Activated CD4-positive, CD25-positive, alpha-beta regulatory T cell treated with anti-CD3 and anti-CD28 coated beads, Interleukin-2, amount 50 U/mL, for 16 hours (primary cell): ENCODE measurements at regions not wholly inside any gene's neighbourhood (a gene's known extent, or its start where the extent isn't known, plus 50 kb on each side); places are given as distances from the start of the nearest gene placed in this dataset.

Experiments
- DNase-seq: peaks from one replicate; pipeline ENCODE4 v3.0.0-alpha.2; 2020; ENCODE audit warnings: low read depth, low spot score

DNA sequence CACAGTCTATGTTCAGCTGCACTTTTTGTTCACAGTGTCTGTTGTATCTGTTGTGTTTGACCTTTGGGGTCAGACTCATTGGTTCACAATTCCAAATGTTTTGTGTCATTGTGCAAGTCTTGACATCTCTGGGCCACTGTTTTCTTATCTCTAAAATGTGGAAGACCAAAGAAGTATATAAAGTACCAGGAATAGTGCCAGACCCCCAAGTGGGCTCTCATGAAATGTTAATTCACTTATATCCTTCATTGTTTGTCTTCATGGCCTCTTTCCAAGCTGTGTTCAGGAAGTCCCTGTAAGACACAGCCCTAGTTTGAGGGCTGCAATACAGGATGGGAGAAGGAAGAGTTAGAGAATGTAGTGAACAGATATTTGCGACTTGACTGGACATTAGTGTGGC, 468.3 kb upstream of the BOD1L1 start:
- DNase-seq: no peak

DNA sequence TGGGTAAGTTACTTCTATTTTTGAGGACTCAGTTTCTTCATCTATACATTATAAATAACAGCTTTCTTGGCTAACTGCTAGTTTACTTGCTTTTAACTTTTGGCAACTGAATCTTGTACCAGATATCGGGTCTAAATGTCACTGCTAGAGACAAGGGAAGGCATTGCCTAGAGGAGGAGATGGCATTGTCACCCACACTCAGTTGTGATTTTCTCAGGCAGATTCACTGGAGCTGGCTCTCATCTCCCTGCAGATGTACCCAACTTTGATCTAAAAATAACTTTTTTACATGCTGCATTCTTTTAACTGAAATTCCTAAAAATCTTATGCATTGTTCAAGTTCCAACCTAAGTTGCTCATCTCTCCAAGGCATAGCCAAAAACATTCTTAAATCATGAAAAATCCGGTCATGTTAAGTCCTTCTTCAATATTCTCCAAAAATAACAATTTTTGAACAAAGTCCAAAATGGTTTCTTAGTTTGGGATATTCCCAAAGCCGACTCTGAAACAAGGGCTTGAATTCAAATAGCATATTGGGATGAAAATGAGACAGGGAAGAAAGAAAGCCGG, 469.0 kb upstream of the BOD1L1 start:
- no peak for DNase-seq

DNA sequence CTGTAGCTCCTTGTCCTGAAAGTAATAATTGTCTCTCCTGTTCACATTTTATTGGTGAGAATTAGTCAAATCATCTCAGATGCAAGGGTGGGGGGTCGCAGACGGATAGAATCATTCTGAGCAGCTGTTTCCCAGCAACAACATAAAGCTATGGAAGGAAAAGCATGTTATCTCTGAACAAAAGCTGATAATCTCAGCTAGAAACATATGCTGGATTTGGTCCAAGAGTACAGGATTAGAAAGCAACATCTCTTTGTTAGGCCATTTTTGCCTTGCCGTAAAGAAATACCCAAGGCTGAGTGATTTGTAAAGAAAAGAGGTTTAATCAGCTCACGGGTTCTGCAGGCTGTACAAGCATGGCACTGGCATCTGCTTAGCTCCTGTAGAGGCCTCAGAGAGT, 472.8 kb upstream of the BOD1L1 start:
- DNase-seq: no peak

DNA sequence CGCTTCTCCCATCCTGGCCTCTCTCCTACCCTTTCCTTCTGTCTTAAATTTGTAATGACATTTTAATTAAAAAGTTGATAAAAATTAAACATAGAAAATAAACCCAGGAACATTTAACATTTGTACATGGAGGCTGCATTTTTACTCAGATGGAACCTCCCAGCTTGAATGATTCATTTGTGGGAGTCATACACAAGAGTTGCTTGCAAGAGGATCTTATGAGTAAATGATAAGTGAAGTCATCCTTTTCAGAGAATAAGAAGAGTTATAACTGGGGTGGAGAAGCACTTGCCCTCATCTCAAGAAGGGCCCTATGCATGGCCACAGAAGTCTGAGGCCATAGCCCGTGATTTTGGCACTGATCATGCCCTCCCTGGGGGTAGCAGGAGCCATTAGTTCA, 482.9 kb upstream of the BOD1L1 start:
- DNase-seq: no peak

DNA sequence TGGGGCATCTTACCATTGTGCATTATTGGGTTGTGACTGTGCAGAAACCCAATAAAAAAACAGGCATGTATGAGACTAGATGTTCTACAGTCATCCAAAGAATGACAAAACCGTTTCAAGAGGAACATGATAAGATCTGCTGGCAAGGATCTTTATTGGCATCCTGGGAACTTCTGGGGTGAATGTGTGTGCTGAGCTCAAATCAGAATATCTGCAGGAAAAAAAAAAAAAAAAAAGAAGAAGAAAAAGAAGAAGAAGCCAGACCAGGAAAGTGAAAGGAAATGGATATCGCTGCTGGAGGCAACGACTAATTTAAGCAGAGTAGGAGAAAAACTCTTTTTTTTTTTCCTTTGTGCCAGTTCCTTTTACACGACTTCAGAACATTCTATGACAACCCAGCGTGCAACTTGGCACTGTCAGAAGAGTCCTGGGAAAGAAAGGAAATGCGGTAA, 484.2 kb upstream of the BOD1L1 start:
- no peak for DNase-seq

DNA sequence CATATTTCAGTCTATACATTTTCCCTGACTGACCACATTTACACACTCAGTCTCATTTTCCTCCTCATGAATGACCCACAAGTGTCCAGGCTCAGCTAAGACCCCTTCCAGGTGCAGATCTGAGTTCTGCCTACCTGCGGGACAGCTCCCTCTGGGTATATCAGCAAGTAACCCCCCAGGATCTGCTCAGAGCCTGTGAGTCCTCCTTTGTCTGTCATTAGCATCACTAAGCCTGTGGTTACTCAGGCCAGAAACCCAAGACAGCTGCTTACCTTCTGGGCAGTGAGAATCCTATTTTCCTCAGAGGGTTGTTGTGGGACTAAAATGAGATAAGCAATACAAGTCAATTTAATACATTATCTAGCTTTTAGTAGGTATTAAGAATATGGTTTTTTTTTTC, 487.6 kb upstream of the BOD1L1 start:
- no peak for DNase-seq

DNA sequence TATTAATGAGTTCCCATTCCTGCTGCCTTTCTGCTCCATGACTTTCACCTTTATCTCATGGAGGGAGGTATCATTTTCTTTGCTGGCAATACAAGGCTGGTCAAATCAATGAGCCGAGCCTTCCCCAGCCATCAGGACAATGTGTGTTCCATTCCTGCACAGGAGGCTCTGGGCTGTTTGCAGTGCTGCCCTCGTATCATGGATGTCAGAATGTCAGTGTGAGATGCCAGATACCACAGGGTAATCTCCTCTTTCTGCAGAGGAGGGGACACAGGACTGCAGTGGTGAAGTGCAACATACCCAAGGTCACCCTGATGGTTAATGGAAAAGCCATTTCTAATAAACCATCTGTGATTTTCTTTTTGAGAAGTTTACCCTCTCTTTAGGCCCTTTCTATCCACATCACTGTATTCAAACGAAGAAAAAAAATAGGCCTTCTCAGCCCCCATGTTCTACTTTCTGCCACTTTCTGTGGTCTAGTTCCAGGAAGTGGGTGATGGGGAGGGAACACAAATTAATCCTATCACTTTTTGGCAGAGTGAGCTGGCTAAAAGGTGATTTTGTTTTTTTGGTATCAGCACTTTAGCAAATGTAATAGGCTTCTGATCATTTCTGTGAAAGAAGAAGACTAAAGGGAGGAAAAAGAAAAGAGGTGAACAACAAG, 490.2 kb upstream of the BOD1L1 start:
- no peak for DNase-seq

DNA sequence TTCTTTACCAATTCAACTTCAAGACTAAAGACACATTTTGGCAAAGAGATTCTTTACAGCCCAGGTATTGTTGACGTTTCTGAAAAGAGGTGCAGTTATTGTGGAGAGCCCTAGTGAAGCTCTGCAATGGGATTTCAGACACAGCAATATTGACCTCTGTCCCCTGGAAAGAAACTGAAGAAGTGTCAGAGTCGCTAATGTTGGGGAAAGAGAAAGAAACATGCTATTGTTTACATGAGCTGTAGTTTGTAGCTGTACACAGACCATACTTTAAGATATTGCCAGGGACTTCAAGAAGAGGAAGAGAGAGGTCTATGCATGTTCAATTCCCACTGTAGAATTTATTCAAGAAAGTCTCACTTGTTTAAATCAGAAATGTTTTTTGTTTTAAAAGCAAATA, 497.3 kb upstream of the BOD1L1 start:
- DNase-seq: no peak

DNA sequence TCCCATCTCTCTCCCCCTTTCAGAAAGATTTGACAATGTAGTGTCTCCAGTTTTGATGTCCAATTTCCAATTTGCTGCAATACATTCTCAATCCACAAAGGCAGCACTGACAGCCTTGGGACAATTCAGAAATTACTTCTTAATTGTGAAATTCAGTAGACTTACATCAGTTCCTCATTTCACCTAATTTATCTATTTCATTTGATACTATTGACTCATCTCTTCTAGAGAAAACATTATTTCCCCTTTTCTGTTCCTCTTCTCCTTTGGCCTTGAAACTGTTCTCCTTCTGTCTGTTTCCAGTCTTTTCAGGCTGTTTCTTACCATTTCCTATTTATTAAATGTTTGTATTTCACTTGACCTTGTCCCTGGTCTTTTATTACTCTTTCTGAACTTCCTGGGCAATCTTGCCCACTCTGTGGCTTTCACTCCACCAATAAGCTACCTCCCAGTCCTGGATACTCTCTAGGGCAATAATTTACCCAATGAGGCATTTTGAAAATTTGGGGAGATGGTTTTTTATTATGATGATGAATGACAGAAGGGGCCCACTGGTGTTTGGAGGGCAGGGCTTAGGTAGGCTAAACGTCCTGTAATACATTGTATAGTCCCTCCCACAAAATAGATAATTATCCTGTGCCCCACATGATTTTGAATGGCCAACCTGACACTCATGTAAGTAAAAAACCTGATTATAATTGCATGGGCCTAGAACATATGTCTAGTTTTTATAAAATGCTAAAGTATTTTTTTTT, 498.0 kb upstream of the BOD1L1 start:
- no peak for DNase-seq

DNA sequence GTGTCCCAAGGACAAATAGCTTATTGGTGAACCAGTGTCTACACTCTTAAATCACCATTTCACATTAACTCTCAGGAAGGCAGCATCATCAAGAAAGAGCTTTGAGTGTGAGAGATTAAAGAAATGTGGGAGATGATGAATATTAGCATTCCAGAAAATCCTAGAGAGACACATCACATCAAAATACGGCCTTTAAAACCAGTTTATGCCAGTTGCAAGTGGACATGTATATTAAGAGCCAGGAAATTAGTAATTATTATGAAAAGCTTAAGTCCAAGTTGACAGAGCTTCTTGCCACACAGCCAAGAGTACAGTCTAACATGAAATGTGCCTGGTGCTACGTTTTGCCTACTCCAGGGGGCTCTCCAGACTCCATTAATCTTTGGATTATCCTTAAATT, 503.0 kb upstream of the BOD1L1 start:
- no peak for DNase-seq

DNA sequence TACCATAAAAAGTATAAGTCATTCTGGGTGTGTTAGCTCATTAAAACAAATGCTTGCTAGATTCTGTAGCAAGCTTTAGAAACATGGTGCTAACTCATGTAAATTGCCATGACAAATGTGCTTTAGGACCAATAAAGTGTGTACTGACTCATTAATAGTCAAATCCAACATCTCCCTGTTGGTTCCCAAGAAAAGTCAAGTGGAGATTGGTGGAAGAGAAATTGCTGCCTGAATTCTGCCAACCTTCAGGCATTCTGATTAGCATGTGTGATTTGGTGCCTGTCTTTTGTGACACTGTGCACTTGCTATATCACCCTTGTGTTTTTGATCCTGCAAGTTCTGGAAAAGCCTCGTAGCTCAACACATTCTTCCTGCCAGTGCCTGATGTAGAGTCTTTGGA, 503.8 kb upstream of the BOD1L1 start:
- DNase-seq: no peak

DNA sequence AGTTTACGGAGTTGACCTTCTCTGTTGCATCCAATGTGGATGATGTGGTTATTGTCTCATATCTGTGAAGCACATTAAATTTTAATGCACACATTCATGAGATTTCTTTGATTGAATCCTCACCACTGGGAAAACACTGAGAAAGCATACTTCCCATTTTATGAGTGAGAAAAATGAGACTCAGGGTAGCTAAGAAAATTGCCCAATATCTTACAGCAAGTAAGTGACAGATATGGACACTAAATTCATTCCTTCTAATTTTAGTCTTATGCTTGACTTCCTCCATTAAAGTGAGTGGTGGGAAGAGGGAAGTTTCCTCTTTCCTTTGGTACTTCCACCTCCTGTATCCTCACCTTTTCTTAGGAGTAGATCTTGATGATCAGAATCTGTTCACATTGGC, 504.8 kb upstream of the BOD1L1 start:
- no peak for DNase-seq

DNA sequence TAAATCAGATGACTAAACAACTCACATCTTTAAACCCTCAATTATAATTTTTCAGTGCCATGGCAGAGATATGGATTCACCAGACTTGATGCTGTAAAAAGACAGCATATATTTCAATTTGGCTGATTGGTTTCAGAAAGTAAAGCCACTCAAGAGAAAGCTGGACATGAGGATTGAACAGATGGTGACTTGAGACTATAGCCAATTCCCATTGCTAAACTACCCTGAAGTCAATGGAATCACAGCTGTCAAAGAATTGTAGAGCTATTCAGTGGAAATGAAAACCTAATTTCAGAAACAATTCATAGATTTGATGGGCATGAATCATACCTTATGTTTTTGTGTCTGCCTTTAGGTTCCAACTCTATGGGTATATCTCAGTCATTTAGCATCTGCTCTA, 510.6 kb upstream of the BOD1L1 start:
- DNase-seq: no peak

DNA sequence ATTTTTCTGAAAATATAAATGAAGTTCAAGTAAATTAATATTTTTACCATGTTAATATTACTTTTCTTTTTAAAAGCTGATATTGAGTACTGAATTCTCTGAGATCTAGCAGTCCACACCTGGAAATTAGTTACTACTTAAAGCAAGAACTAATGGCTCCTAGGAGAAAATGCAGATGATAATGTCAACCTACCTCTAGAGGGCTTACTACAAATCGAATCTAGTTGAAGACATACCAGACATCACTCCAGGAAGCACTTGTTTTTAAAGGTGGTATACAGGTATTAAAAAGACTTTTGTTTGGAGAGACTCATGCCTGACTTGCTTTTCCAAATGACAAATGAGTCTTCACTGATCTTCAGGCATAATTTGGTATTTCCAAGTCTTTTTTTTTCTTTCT, 516.4 kb upstream of the BOD1L1 start:
- no peak for DNase-seq

DNA sequence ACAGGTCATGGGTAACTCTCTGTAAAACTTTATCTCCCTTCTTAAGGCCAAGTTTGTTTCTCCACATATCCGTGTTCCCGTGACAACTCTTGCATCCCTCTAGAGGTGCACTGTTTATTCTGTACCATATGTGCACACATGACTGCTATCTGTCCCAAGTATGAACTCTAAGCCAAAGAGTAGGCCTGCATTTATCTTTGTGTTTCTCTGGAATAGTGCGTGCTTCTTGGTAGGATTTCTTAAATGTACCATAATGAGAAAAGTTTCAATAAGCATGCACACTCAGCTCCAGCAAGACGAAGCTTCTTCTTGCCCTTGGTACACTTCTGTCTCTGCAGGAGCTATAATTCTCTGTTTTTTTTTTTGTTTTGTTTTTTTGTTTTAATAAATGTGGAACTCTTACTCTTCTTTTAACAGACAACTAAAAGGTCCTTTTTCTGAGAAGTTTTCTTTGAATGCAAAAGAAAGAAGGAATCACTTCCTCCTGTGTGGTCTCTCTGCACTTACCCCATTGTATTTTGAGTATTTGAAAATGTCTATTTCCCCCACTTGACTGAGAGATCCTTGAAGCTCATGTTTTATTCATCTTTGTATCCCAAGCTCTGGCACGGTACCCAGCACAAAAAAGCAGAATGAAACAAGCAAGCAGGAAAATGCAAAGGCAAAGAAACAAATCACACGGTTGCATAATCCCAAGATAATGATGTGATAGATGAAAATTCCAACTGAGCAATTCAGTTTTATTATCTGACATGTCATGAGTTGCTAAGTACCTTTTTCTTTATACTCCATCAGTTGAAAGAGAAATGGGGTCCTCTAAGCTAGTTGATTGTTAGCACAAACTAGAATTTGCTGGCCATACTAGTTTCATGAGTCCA, 521.9 kb upstream of the BOD1L1 start:
- DNase-seq: no peak

DNA sequence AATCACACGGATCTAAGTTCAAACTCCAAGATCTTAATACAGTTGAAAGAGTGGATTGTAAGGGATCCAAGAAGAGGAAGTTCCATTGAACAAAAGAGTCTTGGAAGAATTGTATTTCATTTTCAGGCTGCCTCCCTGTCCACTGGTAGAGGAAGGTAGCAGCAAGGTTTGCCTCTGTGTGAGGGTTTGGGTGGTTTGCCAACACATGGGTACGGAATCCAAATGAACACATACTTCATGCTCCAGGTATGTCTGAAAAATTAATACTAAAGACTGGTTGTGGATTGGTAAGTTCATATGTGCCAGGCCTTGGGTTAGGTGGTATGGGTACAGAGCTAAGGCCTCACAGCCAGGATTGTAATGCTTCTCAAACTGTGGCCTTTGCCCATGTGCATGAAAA, 523.6 kb upstream of the BOD1L1 start:
- DNase-seq: no peak

DNA sequence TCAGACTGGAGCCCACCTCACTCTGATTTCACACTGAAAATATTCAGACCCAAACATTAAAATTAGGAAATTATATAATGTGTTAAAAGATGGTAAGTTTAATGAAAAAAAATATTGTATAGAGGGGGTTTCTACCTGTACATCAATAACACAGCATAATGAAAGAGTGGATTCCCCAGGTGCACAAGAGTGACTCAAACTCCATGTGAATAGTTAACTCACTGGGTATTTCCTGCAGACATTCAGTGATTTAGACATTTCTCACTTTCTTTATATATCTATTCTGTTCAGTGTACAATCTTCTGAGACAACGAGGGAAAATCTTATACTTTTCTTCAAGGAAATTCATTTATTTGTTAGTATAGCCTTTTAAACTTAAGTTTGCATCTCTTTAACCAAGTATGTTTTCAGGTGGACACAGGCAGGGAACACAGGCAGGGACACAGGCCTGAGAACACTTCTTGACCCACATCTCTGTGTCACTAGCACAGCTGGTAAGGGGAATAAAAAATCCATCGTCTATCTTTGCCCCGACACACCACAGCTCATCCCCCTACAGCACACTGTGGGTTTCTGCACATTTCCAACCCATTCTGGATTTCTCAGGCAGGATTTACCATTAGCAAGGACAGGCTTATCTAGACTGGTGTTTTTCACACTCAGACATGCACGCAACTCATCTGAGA, 525.5 kb upstream of the BOD1L1 start:
- DNase-seq: no peak

DNA sequence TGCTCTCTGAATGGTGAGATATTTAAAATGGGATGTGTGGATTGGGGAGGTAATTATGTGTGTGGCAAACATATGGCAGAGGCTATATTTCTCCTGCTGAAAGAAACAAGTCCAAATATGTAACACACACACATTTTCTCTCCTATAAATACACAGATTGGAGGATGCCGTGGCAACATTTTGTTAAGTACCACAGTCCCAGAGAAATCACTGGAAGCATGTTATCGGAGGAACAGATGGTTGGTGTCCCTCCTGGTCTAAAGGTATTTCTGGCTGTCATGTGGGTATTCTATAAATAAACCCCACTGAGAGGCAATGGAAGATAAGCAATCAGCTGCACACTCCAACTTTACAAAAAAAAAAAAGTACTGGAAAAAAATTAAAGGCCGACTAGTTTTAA, 528.3 kb upstream of the BOD1L1 start:
- no peak for DNase-seq

DNA sequence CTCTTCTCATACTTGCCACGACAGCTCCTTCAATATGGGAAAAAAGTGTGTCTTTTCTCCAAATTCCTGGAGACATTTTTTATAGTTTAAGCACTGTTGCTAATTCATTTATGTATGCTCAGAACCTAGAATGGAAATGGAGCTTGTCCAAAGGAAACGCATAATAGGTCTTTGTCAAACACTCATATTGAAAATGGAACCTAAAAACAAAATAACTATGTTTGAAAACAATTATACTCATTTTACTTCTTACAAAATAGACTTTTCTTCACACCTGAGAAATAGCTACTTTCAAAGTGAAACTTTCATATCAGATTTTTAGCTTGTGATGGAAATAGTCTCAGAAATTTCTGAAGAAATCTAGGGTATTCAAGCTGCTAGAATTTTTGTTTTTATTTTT, 529.7 kb upstream of the BOD1L1 start:
- DNase-seq: no peak

DNA sequence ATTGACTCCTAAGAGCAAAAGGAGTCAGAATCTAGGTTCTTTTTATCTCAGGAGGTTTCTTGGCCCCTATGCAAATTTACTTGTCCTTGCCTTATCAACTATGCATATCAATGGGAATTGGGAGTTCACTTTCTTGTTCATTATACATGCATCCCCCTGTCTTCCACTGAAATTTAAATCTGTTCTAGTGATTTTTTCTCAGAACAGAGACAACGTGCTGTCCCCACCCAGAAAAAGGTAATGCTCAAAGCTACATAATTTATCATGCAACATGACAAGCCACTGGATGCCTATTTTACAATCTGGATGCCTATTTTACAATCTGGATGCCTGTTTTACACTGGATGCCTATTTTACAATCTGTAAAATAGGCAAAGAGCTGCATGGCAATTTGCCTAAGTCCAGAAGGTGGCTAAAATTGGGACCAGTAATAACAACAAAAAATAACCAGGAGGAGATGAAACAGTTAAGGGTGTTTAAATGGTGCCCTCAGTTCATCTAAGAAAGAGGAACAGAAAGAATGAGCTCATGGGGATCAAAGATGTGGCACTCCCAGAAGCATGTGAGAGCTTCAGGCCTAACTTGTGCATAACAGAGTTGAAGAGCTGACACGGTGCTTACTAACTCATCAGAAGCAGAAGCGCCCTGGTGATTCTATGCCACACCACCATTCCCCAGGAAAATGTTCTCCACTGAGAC, 537.8 kb upstream of the BOD1L1 start:
- no peak for DNase-seq
